IMR-90 (cell line): ENCODE measurements at regions not wholly inside any gene's neighbourhood (a gene's known extent, or its start where the extent isn't known, plus 50 kb on each side); places are given as distances from the start of the nearest gene placed in this dataset.

Experiments used
- ATAC-seq: fragments of 200-7000 bp; cut with Tn5 transposase; 2 replicates; pipeline ENCODE4 v1.9.1; 2020; ENCODE audit warnings: low read depth, mild to moderate bottlenecking, moderate library complexity
- BruUV-seq: library from RNA; stranded (reverse); fragments of 400-500 nt; replicated peaks from 2 replicates; lab custom pipeline; 2021; lab: Mats Ljungman, UMichigan
- CTCF ChIA-PET: fragments of 300-600 bp; formaldehyde crosslinking; extraction: SDS; loops from one replicate; lab custom pipeline; 2021; ENCODE audit warnings: antibody characterized with exemption; lab: Yijun Ruan, JAX
- POLR2A ChIA-PET: fragments of 300-600 bp; sonication (Branson Sonifier 250); formaldehyde crosslinking; loops from one replicate; lab custom pipeline; 2022; ENCODE audit warnings: antibody characterized with exemption; ENCODE audit not compliant: unreplicated experiment; lab: Charles Lee
- DNase-seq: peaks from one replicate; pipeline ENCODE4 v3.0.0; 2013
- H2AFZ ChIP-seq: replicated peaks from 2 replicates; pipeline ENCODE3; 2013; ENCODE audit warnings: low read length, mild to moderate bottlenecking; ENCODE audit not compliant: poor library complexity
- H2AK5ac ChIP-seq: 2 replicates; pipeline ENCODE4 v1.6.1; 2013; ENCODE audit warnings: low read depth, low read length, inconsistent platforms
- H2AK9ac ChIP-seq: replicated peaks from 2 replicates; pipeline ENCODE3; 2013; ENCODE audit warnings: mild to moderate bottlenecking, low read depth, low read length, moderate library complexity; ENCODE audit not compliant: poor library complexity
- H2BK120ac ChIP-seq: 2 replicates; pipeline ENCODE4 v1.6.1; 2013; ENCODE audit warnings: low read depth, low read length, inconsistent platforms
- H2BK15ac ChIP-seq: 3 replicates; pipeline ENCODE4 v1.6.1; 2013; ENCODE audit warnings: low read depth, low read length, inconsistent platforms
- H2BK20ac ChIP-seq: 2 replicates; pipeline ENCODE4 v1.6.1; 2013; ENCODE audit warnings: low read depth, mild to moderate bottlenecking, inconsistent platforms, low read length, moderate library complexity
- H2BK5ac ChIP-seq: 2 replicates; pipeline ENCODE4 v1.6.1; 2013; ENCODE audit warnings: mild to moderate bottlenecking, low read depth, low read length, inconsistent platforms; ENCODE audit not compliant: poor library complexity, severe bottlenecking
- H3K14ac ChIP-seq: replicated peaks from 2 replicates; pipeline ENCODE4 v1.6.1; 2013; ENCODE audit warnings: low read depth, low read length, inconsistent platforms
- H3K18ac ChIP-seq: 2 replicates; pipeline ENCODE4 v1.6.1; 2013; ENCODE audit warnings: low read depth, low read length, control low read depth
- H3K23ac ChIP-seq: 2 replicates; pipeline ENCODE4 v1.6.1; 2013; ENCODE audit warnings: low read depth, low read length, inconsistent platforms
- H3K27ac ChIP-seq: 2 replicates; pipeline ENCODE4 v1.5.1; 2013; ENCODE audit warnings: mild to moderate bottlenecking, control low read depth, low read length; ENCODE audit not compliant: insufficient read depth
- H3K27me3 ChIP-seq: 2 replicates; pipeline ENCODE4 v1.6.1; 2013; ENCODE audit warnings: low read length; ENCODE audit not compliant: control insufficient read depth, insufficient read depth
- H3K36me3 ChIP-seq: 2 replicates; pipeline ENCODE4 v1.6.1; 2013; ENCODE audit warnings: low read length, mixed read lengths; ENCODE audit not compliant: control insufficient read depth, insufficient read depth
- H3K4ac ChIP-seq: 2 replicates; pipeline ENCODE4 v1.6.1; 2013; ENCODE audit warnings: low read depth, low read length, inconsistent platforms
- H3K4me1 ChIP-seq: 2 replicates; pipeline ENCODE4 v1.6.1; 2013; ENCODE audit warnings: low read length, mixed read lengths; ENCODE audit not compliant: control insufficient read depth, insufficient read depth
- H3K4me2 ChIP-seq: 2 replicates; pipeline ENCODE4 v1.6.1; 2013; ENCODE audit warnings: low read depth, mild to moderate bottlenecking, control low read depth, low read length, moderate library complexity
- H3K4me3 ChIP-seq: 2 replicates; pipeline ENCODE4 v1.5.1; 2013; ENCODE audit warnings: low read depth, mild to moderate bottlenecking, control low read depth, low read length, moderate library complexity; ENCODE audit not compliant: insufficient read depth
- H3K56ac ChIP-seq: 2 replicates; pipeline ENCODE4 v1.6.1; 2013; ENCODE audit warnings: low read length, inconsistent platforms; ENCODE audit not compliant: insufficient read depth; ENCODE audit errors: extremely low read depth
- H3K79me1 ChIP-seq, 2 experiments: 2 replicates each; pipeline ENCODE4 v1.6.1; 2013; ENCODE audit warnings: low read length in 2 of 2, inconsistent platforms in 1 of 2, low read depth in 1 of 2
- H3K9ac ChIP-seq: 2 replicates; pipeline ENCODE4 v1.6.1; 2013; ENCODE audit warnings: low read depth, low read length, control low read depth
- H3K9me1 ChIP-seq: 2 replicates; pipeline ENCODE4 v1.6.1; 2013; ENCODE audit warnings: low read length, inconsistent platforms; ENCODE audit not compliant: insufficient read depth
- H3K9me3 ChIP-seq: 2 replicates; pipeline ENCODE4 v1.6.1; 2013; ENCODE audit warnings: low read length; ENCODE audit not compliant: control insufficient read depth, insufficient read depth
- H4K20me1 ChIP-seq: 2 replicates; pipeline ENCODE4 v1.6.1; 2013; ENCODE audit warnings: low read length, inconsistent platforms; ENCODE audit not compliant: insufficient read depth
- H4K5ac ChIP-seq: 2 replicates; pipeline ENCODE4 v1.6.1; 2013; ENCODE audit warnings: mild to moderate bottlenecking, low read depth, low read length, control low read depth
- H4K8ac ChIP-seq, 2 experiments: 2 replicates each; pipeline ENCODE4 v1.6.1; 2013; ENCODE audit warnings: low read depth in 2 of 2, low read length in 2 of 2, control low read depth in 1 of 2, inconsistent platforms in 1 of 2
- H4K91ac ChIP-seq: 2 replicates; pipeline ENCODE4 v1.6.1; 2013; ENCODE audit warnings: low read depth, low read length, inconsistent platforms; ENCODE audit not compliant: insufficient read depth
- MXI1 ChIP-seq: IDR thresholded peaks from 2 replicates; pipeline ENCODE4 v1.6.1; 2012; ENCODE audit warnings: low read depth, mild to moderate bottlenecking, low read length, moderate library complexity, borderline replicate concordance
- WGBS, 2 experiments: methylation state at CpG; one replicate each; pipeline versions ENCODE4 v1.1.5 to v1.1.7; 2013; ENCODE audit warnings: missing lambda C conversion rate in 2 of 2; ENCODE audit not compliant: insufficient read length in 1 of 2; ENCODE audit errors: extremely low coverage in 2 of 2; 5-methylcytosine and 5-hydroxymethylcytosine counted together
- dilution Hi-C: fragments of 300-500 bp; cut with HindIII; formaldehyde crosslinking; loops from one replicate; pipeline ENCODE4 v1.14.3; 2018; ENCODE audit warnings: low sequenced_read_pairs; ENCODE audit not compliant: unreplicated experiment
- in situ Hi-C: fragments of 300-500 bp; cut with MboI; formaldehyde crosslinking; loops from 3 replicates; pipeline ENCODE4 v1.14.3; 2019; ENCODE audit warnings: low sequenced_read_pairs, inconsistent platforms, mixed read lengths
- intact Hi-C: fragments of 100-400 bp; cut with micrococcal nuclease; formaldehyde crosslinking; loops from 2 replicates; pipeline ENCODE4 v1.10.0; 2022

DNA sequence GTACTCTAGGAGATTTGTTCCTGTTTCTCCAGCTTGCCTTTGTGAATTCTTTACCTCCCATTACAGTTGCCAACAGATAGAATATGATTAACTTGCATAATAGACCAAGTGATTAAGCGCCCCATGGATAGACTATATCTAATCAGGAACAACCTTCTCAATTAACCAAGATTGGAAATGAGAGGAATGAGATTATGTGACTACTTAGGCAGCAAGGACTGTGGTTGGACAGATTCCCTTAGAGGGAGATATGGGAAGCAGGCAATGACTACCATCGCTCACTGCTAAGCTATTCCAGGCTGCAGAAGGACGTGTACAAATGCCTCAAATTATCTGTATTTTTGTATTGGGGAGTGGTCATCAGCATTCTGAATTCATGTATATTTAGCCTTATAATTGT lies 278.1 kb upstream of the DAB2 start:
- no peak for ATAC-seq
- POLR2A ChIA-PET, result no interaction called here

More for the DNA sequence above, 278.1 kb upstream of the DAB2 start:
- Histone ChIP-seq H3K9me3 (no peaks in the 10 kb centered on the region), H3K79me1 (no peaks in the 10 kb centered on the region), H4K8ac (no peak overlapping the region), H4K5ac (no peak overlapping the region), H3K14ac (no peak overlapping the region), H3K9me1 (no peaks in the 10 kb centered on the region), H2AK5ac (no peak overlapping the region), H3K4me1 (no peaks in the 10 kb centered on the region), H3K18ac (no peak overlapping the region), H3K4me3 (no peak overlapping the region), H3K27ac (no peak overlapping the region), H4K20me1 (no peaks in the 10 kb centered on the region), H3K27me3 (no peaks in the 10 kb centered on the region), H2AFZ (no peak overlapping the region), H2BK120ac (no peak overlapping the region), H2AK9ac (no peak overlapping the region), H3K4me2 (no peak overlapping the region), H3K4ac (no peak overlapping the region), H3K56ac (no peak overlapping the region), H4K91ac (no peak overlapping the region), H2BK15ac (no peak overlapping the region), H3K23ac (no peak overlapping the region), H2BK20ac (no peak overlapping the region), H3K9ac (no peak overlapping the region), H2BK5ac (no peak overlapping the region), H3K36me3 (no peaks in the 10 kb centered on the region)
- no TSS peak for BruUV-seq
- intact Hi-C loops (no loop called here), dilution Hi-C loops (no loop called here), in situ Hi-C loops (no loop called here)
- no CpG with 5 or more reads among the region's 3 CpGs for WGBS, 2 experiments
- CTCF ChIA-PET, result no interaction called here
- no peak for TF ChIP-seq MXI1
- no peak for DNase-seq
